Femur (tissue), 1 donor: ENCODE measurements at regions not wholly inside any gene's neighbourhood (a gene's known extent, or its start where the extent isn't known, plus 50 kb on each side); places are given as distances from the start of the nearest gene placed in this dataset.
A peak's percentile ranks its signal among the peaks of the same experiment; 100 is the strongest.
"Not testable (repeated sequence)": the region's sequence is repeated elsewhere in the genome, so short reads cannot be mapped to it uniquely, and the experiment has no call there.

Source experiments
- DNase-seq: peaks from one replicate; pipeline ENCODE4 v3.0.0-alpha.2; 2017

DNA sequence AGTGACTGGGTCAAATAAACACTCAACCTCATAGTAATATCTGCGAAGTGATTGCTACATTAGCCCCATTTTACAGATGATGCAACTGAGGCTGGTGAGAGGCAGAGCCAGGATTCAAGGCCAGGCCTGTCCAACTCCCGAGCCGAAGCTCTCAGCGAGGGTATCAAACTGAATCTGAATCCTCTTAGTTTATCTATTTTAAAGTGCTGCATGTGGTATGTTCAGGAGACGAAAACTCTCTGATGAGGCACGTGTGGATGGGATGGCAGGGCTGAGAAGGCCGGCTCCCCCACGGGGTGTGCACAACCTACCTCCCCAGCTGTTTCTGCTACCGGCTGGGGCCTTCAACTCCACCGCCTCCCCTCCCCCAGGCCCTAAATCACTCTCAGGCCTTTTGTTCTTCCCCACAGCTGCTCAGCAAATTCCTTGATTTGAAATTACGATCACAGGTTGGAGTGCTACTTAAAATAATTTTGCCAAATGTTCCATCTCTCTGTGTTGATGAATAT, 171.8 kb downstream of the TOMM20 start:
- DNase-seq: no peak

DNA sequence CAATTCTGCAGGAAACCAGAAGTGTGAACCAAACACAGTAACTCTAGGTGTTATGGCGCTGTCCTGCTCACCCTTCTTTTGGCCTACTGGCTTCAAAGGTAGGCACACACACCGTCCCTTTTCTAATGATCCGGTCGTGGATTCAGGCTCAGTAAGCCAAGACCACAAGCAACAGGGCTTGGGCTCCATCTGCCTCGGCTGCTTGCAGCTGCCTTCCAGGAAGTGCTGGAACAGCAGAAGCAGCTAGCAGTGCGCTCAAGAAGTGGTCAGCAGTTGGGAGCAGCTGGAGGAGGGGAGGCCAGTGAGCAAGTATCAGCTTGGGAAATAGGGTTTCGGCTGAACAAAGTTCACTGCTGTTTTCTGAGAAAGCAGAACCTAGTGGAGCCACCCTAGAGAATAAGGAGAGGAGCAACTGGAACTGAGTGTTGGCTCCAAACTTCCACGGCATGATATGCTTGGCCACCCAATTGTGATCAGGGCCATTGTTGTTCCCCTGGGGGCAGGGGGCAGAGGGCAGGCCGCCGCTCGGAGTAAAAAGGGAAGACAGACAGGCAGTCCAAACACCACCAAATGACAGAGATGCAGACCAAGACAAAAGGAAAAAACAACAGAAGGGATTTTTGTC, 173.4 kb downstream of the TOMM20 start:
- peak; percentile 85 for DNase-seq

DNA sequence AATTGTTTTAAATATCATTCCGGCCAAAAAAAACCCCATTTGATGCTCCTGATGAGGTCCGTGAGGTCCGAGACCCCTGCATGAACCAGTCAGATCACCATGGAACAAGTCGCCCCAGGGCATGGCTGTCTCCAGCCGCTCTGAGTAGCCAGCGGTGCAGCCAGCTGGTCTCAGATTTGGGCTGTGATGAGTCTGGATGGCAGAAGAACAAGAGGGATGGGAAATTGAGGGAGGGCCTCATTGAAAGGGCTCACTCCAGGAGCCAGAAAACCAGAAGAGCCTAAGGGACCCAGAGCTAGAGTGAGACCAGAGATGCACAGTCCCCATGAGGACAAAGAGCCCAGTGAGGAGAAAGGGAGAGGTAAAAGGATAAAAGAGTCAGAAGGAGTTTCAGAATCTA, 174.0 kb downstream of the TOMM20 start:
- DNase-seq: no peak

- no peak for DNase-seq
Measured at GRCh38 chr1:234953655-234954405, 174.8 kb downstream of the TOMM20 start.

GRCh38 chr1:234950598-234950997, 178.0 kb downstream of the TOMM20 start:
- no peak for DNase-seq

- not testable (repeated sequence) for DNase-seq
Measured at GRCh38 chr1:234949528-234949927, 179.1 kb downstream of the TOMM20 start.

DNA sequence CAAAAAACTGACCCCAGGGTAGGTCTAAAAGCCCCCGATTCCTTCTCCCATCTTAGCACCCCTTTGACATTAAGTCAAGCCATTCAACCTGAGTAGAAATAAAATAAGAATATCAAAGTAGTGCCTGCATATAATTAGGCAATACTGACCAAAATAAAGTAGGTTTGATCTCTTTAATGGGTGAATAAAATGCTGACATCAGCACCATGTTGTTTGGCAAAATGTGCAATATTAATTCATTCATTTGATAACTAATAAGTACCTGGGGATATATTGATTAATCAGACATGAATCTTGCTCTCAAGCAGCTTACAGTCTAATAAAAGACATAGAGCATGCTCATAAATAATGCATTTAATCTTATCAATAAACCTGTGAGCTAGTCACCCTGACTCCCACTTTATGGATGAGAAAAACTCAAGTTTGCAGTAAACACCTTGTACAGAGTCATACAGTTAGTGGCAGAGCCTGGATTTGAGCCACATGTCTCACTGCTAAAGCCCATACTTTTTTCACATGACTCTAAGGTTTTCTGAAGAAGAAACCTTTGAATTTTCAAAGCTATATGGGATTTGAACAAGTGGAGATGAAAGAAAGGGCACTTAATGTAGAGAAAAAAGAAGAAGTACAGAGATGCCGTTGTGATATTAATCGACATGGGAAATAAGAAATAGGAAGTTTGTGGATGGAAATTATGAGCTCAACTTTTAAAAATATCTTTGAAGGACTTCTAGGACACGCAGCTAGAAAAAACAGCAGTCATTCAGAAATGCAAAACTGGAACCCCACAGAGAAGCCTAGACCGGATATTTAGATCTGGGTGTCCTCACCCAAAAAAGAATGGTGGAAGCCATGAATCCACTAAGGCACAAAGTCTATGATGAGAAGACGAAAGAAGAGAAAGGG, 183.9 kb downstream of the TOMM20 start:
- no peak for DNase-seq

- no peak for DNase-seq
Measured at GRCh38 chr1:234943836-234944402, 184.7 kb downstream of the TOMM20 start.

DNA sequence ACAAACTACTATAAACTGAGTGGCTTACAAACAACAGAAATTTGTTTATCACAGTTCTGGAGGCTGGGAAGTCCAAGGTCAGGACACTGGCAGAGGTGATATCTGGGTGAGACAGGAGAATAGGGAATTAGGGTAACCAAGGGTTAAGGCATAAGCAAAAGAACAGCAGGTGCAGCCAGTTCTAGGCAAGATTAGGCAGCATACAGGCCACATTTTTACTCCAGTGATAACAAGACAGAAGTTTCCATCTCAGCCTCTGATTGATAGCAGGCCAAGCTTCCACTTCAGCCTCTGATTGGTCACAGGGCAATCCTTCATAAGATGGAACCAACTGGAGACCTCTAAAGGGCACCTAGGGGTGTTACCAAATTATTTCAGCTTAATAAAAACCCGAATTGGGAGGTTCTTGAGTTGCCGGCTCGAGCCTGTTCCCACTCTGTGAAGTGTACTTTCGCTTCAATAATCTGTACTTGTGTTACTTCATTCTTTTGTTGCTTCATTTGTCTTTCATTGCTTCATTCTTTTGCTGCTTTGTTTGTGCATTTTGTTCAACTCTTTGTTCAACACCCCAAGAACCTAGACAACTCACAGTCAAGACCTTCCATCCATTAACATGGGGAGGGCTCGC, 185.6 kb downstream of the TOMM20 start:
- DNase-seq: no peak

DNA sequence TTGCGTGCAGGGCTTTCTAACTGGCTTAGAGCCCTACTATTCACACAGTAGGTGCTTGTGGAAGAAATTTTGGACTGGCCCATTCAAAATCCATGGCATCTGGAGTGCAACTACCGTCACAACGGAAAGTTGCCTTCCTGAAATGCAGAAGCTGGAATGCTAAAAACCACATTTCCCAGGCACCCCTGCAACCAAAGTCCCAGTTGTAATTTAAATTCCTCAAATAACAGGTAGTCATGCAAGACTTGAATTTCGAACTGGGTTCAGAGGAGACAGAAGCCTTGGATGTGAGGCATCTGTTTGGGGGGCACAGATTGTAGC, 186.7 kb downstream of the TOMM20 start:
- DNase-seq: no peak

DNA sequence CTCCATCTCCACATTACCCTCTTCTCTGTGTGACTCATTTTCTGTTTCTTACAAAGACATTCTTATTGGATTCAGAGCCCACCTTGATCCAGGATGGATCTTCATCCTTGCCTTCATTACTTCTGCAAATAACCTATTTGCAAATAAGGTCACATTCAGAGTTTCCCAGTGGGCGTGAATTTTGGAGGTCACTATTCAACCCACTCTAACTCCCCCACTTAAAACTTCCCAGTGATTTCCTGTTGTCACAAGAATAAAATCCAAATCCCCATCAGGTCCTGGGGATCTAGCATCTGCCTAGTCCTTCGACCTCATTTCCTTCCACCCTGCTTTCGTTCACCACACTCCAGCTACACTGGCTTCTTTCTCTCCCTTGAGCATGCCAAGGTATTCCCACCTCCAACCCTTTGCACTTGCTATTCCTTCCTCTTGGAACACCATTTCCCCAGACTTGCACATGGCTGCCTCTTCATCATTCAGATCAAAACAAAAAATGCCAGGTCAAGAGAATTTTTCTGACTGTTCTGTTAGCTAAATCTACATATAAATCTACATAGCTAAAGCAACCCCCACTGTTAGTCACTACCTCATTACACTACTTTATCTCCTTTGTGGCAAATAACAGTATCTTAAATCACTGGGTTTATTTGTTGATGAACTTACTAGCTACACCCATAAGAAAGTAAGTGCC, 187.2 kb downstream of the TOMM20 start:
- no peak for DNase-seq

GRCh38 chr1:234940841-234941240, 187.8 kb downstream of the TOMM20 start:
- DNase-seq: no peak

DNA sequence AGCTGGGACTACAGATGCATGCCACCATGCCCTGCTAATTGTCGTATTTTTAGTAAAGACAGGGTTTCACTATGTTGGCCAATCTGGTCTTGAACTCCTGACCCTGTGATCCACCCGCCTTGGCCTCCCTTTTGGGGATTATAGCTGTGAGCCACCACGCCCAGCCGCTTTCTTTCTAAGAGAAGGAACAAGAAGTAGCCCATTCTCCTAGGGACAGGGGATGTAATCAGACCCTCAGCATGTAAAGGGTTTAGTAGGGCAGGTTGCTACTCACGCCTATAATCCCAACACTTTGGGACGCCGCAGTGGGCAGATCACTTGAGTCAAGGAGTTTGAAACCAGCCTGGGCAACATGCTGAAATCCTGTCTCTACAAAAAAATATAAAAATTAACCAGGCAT, 189.7 kb downstream of the TOMM20 start:
- DNase-seq: no peak

- DNase-seq: no peak
Measured at GRCh38 chr1:234938135-234938534, 190.5 kb downstream of the TOMM20 start.

- no peak for DNase-seq
Measured at GRCh38 chr1:234936612-234937389, 191.8 kb downstream of the TOMM20 start.

DNA sequence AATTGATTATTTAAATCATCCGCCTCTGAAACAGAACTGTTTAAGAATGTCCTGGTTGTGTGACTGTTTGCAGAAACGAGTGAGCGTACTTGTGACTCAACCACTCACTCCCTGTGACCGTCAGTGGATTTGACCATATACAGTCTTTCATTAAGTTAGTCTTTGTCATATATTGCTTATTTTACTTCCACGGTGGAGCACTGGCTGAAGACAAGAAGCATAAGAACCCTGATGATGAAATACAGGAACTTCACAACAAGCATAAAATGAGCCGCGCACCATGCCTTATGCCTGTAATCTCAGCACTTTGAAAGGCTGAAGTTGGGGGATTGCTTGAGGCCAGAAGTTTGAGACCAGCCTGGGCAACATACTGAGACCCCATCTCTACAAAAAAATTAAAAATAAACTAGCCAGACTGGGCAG, 194.0 kb downstream of the TOMM20 start:
- DNase-seq: no peak

GRCh38 chr1:234933475-234933874, 195.2 kb downstream of the TOMM20 start:
- peak; percentile 66 for DNase-seq

DNA sequence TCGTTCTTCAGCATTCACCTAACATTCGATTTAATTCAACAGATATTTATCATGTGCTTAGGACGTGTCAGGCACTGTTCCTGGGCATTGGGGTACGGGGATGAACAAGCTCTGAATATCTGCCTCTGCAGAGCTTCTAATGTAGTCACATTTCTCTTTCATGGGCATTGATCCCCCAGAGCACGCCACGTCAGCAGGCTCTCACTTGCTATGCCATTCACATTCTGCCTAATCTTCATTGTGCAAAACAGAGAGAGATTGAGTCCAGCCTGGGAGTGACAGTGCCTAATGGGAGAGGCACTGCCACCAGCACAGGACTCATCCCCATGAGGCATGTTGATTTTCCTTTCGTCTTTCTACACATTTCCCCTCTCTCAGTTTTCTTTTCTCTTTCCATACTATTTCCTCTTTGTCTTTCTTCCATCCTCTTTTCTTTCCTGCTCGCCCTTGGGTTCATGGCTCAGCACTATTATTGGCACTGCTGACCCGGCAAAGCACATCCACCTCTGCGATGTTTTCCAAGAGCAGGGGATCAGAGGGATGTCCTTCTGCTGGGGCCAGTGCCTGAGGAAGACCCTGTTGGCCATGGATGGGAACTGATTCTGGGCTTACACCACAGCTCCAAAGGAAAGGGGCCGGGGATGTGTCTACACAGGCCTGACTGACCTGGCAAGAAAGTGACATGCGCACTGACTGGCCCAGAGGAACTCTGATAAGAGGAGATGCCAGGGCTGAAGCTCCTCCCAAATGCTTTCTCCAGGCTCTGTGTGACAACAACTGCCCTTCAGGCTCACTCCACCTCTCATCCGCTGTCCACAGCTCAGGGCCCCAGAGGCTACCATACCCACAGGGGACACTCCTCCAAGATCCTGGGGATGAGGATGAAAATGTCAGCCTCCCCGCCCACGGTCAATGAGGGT, 195.9 kb downstream of the TOMM20 start:
- no peak for DNase-seq

DNA sequence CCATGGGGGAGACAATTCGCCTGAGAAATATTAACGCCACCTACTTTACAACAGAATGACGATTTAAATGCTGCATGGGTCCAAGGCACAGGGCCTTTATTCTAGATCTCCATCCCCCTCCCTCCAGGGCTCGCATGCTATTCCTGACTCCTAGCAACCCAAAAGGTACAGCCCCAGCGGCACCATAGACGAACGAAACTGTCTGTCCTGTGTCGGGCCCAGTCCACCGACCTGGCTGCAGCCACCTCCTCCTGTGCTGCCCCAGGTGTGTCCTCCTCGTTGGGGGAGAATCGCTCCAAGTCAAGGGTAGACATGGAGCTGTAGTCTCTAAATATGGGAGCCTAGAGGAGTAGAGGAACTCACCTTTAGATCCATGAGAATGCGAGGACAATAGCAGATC, 196.5 kb downstream of the TOMM20 start:
- no peak for DNase-seq

GRCh38 chr1:234931404-234931973, 197.1 kb downstream of the TOMM20 start:
- DNase-seq: no peak
